SU-DHL-6 (cell line): ENCODE measurements at regions not wholly inside any gene's neighbourhood (a gene's known extent, or its start where the extent isn't known, plus 50 kb on each side); places are given as distances from the start of the nearest gene placed in this dataset.

Source experiments
- H2AFZ ChIP-seq: fragments of 200-600 bp; sonication (generic); 2 replicates; pipeline ENCODE4 v1.6.1; 2014; ENCODE audit warnings: low read depth, mild to moderate bottlenecking, moderate library complexity, mixed read lengths, antibody characterized with exemption, low read length; ENCODE audit not compliant: severe bottlenecking
- H3F3A ChIP-seq: fragments of 200-600 bp; shearing (Covaris generic); 2 replicates; pipeline ENCODE4 v1.6.0; 2016; ENCODE audit warnings: antibody characterized with exemption, mild to moderate bottlenecking; ENCODE audit not compliant: insufficient read depth
- H3K27ac ChIP-seq: fragments of 200-600 bp; sonication (generic); 2 replicates; pipeline ENCODE4 v1.5.1; 2016; ENCODE audit warnings: low read depth, mild to moderate bottlenecking, low read length, moderate library complexity, mixed read lengths
- H3K27me3 ChIP-seq: fragments of 200-600 bp; sonication (generic), shearing (Covaris generic); 2 replicates; pipeline ENCODE4 v1.6.0; 2014; ENCODE audit warnings: mild to moderate bottlenecking, low read length
- H3K36me3 ChIP-seq: fragments of 200-600 bp; sonication (generic); 2 replicates; pipeline ENCODE4 v1.6.1; 2014; ENCODE audit warnings: mild to moderate bottlenecking, low read length, mixed read lengths
- H3K4me2 ChIP-seq: fragments of 300-600, 200-600 bp; shearing (Covaris generic), sonication (generic); 2 replicates; pipeline ENCODE4 v1.6.0; 2014; ENCODE audit warnings: low read length, low read depth, mild to moderate bottlenecking; ENCODE audit not compliant: poor library complexity, severe bottlenecking
- H3K4me3 ChIP-seq: fragments of 200-600 bp; sonication (generic); 2 replicates; pipeline ENCODE4 v1.5.1; 2014; ENCODE audit warnings: antibody characterized with exemption, low read length, mild to moderate bottlenecking, mixed read lengths; ENCODE audit not compliant: insufficient read depth, poor library complexity, severe bottlenecking
- H3K79me2 ChIP-seq: fragments of 200-600 bp; sonication (generic); 2 replicates; pipeline ENCODE4 v1.6.1; 2014; ENCODE audit warnings: mild to moderate bottlenecking, low read length, moderate library complexity; ENCODE audit not compliant: insufficient read depth
- H3K9ac ChIP-seq: fragments of 200-600 bp; sonication (generic); 2 replicates; pipeline ENCODE4 v1.7.0; 2014; ENCODE audit warnings: mild to moderate bottlenecking, low read length
- H3K9me2 ChIP-seq: fragments of 200-600 bp; sonication (generic); replicated peaks from 2 replicates; pipeline ENCODE4 v1.6.1; 2014; ENCODE audit warnings: low read length; ENCODE audit not compliant: insufficient read depth
- H3K9me3 ChIP-seq: fragments of 200-600 bp; sonication (generic); 2 replicates; pipeline ENCODE4 v1.6.1; 2014; ENCODE audit warnings: low read length, mixed read lengths; ENCODE audit not compliant: insufficient read depth
- H4K20me1 ChIP-seq: fragments of 200-600 bp; sonication (generic); 2 replicates; pipeline ENCODE4 v1.6.1; 2014; ENCODE audit warnings: low read depth, mild to moderate bottlenecking, antibody characterized with exemption, low read length, moderate library complexity, mixed read lengths
- EZH2phosphoT487 ChIP-seq: fragments of 200-600 bp; sonication (generic), shearing (Covaris generic); conservative IDR thresholded peaks from 2 replicates; pipeline ENCODE4 v1.6.1; 2018; ENCODE audit warnings: mild to moderate bottlenecking, antibody characterized with exemption, low read length, moderate library complexity, mixed read lengths
- TF ChIP-seq, protein P1 (sequence below): fragments of 200-600 bp; sonication (generic); IDR thresholded peaks from one replicate; pipeline ENCODE4 v1.5.1; 2017; ENCODE audit warnings: antibody characterized with exemption, mild to moderate bottlenecking, low read length, moderate library complexity; ENCODE audit not compliant: insufficient read depth, poor library complexity, severe bottlenecking

DNA sequence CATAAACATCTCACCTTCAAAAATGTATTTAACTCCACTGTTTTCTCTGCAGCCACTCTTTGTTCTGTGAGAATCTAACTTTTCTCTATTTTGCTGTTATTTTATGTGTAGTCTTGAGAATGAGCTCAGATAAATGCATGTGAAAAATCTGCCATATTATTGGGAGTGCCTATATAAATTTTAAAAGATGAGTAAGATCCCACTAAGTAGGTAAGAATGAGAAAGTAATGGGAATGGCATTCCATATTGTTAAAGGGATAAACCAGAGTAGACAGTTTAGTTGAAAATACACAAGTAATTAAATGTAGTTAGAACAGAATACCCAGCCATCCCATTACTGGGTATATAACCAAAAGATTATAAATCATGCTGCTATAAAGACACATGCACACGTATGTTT lies 817.2 kb downstream of the FAM181B start:
- H3K9ac ChIP-seq: no peak overlapping the region
- no peak overlapping the region for H2AFZ ChIP-seq
- no peaks in the 10 kb centered on the region for H4K20me1 ChIP-seq
- TF ChIP-seq EZH2phosphoT487: no peak
- TF ChIP-seq, protein P1, sequence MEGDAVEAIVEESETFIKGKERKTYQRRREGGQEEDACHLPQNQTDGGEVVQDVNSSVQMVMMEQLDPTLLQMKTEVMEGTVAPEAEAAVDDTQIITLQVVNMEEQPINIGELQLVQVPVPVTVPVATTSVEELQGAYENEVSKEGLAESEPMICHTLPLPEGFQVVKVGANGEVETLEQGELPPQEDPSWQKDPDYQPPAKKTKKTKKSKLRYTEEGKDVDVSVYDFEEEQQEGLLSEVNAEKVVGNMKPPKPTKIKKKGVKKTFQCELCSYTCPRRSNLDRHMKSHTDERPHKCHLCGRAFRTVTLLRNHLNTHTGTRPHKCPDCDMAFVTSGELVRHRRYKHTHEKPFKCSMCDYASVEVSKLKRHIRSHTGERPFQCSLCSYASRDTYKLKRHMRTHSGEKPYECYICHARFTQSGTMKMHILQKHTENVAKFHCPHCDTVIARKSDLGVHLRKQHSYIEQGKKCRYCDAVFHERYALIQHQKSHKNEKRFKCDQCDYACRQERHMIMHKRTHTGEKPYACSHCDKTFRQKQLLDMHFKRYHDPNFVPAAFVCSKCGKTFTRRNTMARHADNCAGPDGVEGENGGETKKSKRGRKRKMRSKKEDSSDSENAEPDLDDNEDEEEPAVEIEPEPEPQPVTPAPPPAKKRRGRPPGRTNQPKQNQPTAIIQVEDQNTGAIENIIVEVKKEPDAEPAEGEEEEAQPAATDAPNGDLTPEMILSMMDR: no peak
- no peak overlapping the region for H3K27ac ChIP-seq
- no peaks in the 10 kb centered on the region for H3F3A ChIP-seq
- H3K9me3 ChIP-seq: no peaks in the 10 kb centered on the region
- H3K36me3 ChIP-seq: no peaks in the 10 kb centered on the region
- no peak overlapping the region for H3K4me2 ChIP-seq
- no peaks in the 10 kb centered on the region for H3K79me2 ChIP-seq
- H3K9me2 ChIP-seq: no peaks in the 10 kb centered on the region
- no peak overlapping the region for H3K4me3 ChIP-seq
- no peaks in the 10 kb centered on the region for H3K27me3 ChIP-seq

DNA sequence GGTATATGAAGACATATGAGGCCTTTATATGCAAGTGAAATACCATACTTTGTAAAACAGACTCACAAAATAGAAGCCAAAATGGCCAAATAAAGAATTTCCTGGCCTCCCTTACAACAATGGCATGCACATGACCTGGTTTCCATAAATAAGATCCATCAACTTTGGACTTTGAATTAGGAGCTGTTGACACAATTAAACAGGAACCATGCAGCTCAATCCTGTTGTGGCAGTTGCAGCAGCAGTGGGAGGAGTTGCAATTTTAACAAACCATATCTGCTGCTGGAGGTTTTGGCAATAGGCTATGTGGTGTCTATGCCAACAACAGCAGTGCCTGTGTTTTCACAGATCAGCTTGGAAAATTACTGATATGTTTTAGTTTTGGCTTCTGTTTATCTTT lies 818.6 kb downstream of the FAM181B start:
- Histone ChIP-seq H3K4me3 (no peak overlapping the region), H3K4me2 (no peak overlapping the region), H3K9me3 (no peaks in the 10 kb centered on the region), H3K79me2 (no peaks in the 10 kb centered on the region), H3K27ac (no peak overlapping the region), H3K9ac (no peak overlapping the region), H3K27me3 (no peaks in the 10 kb centered on the region), H3F3A (no peaks in the 10 kb centered on the region), H3K36me3 (no peaks in the 10 kb centered on the region), H4K20me1 (no peaks in the 10 kb centered on the region), H2AFZ (no peak overlapping the region), H3K9me2 (no peaks in the 10 kb centered on the region)
- TF ChIP-seq, protein P1: no peak
- TF ChIP-seq EZH2phosphoT487: no peak

DNA sequence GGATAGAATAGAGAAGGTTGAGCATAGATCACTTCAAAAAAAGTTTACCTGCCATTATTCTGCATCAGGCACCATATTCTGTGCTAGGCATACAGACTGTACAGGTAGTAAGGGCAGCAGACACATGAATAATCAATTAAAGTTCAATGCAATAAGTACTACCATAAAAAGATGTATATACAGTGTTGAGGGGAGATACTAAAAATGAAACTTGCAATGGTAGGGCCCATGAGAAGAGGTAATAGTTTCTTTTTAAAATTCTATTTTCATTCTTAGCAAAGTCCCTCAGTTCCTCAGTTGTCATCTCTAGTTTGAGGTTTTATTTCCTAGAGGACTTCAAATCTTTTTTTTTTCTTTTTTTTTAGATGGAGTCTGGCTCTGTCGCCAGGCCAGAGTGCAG lies 819.9 kb downstream of the FAM181B start:
- Histone ChIP-seq H3K9ac (no peak overlapping the region), H3K4me2 (no peak overlapping the region), H3K27me3 (no peaks in the 10 kb centered on the region)

More for the DNA sequence above, 819.9 kb downstream of the FAM181B start:
- H3K27ac ChIP-seq: no peak overlapping the region
- H4K20me1 ChIP-seq: no peaks in the 10 kb centered on the region
- no peaks in the 10 kb centered on the region for H3F3A ChIP-seq
- H3K9me2 ChIP-seq: no peaks in the 10 kb centered on the region
- no peaks in the 10 kb centered on the region for H3K36me3 ChIP-seq
- H2AFZ ChIP-seq: no peak overlapping the region
- no peaks in the 10 kb centered on the region for H3K79me2 ChIP-seq
- H3K9me3 ChIP-seq: no peaks in the 10 kb centered on the region
- TF ChIP-seq, protein P1: no peak
- no peak for TF ChIP-seq EZH2phosphoT487
- H3K4me3 ChIP-seq: no peak overlapping the region
